HCT116 (cell line): ENCODE measurements at regions not wholly inside any gene's neighbourhood (a gene's known extent, or its start where the extent isn't known, plus 50 kb on each side); places are given as distances from the start of the nearest gene placed in this dataset.

Experiments used
- ATAC-seq: fragments of 200-7000 bp; cut with Tn5 transposase; 2 replicates; pipeline ENCODE4 v1.9.1; 2020; ENCODE audit warnings: mild to moderate bottlenecking, moderate library complexity
- BruUV-seq: library from RNA; stranded (reverse); fragments of 400-500 nt; replicated peaks from 2 replicates; lab custom pipeline; 2021; lab: Mats Ljungman, UMichigan
- CTCF ChIA-PET: fragments of 300-600 bp; sonication (Branson Sonifier 250); formaldehyde crosslinking; loops from one replicate; lab custom pipeline; 2021; ENCODE audit warnings: antibody characterized with exemption; lab: Charles Lee
- POLR2A ChIA-PET: fragments of 300-600, 350-600 bp; sonication (Branson Sonifier 250); formaldehyde crosslinking; loops from one replicate; lab custom pipeline; 2021; ENCODE audit warnings: antibody characterized with exemption; lab: Charles Lee
- RAD21 ChIA-PET, 2 experiments: fragments of 300-600 bp; sonication (Branson Sonifier 250); formaldehyde crosslinking; loops; one replicate each; lab custom pipeline; 2023; ENCODE audit warnings: low total read pairs in 2 of 2; ENCODE audit not compliant: uncharacterized antibody in 2 of 2, unreplicated experiment in 2 of 2, low non-redundant PET in 1 of 2; lab: Charles Lee
- DNase-seq: peaks from one replicate; pipeline ENCODE4 v3.0.0-alpha.2; 2010; ENCODE audit warnings: low read depth, low spot score
- H2AFZ ChIP-seq: fragments of 200-600 bp; shearing (Covaris generic), sonication (generic); 2 replicates; pipeline ENCODE4 v1.6.1; 2017; ENCODE audit warnings: low read depth, mixed run types, mixed read lengths, antibody characterized with exemption, low read length; ENCODE audit not compliant: poor library complexity, severe bottlenecking
- H3K27ac ChIP-seq: 2 replicates; pipeline ENCODE4 v1.5.1; 2012; ENCODE audit warnings: low read depth, low read length
- H3K27me3 ChIP-seq: fragments of 200-600 bp; sonication (generic); 2 replicates; pipeline ENCODE4 v1.6.1; 2016; ENCODE audit warnings: mixed run types, low read length, mixed read lengths; ENCODE audit not compliant: insufficient read depth
- H3K36me3 ChIP-seq, 2 experiments: fragments of 200-500 bp in 1 of 2; fragments of 200-600 bp in 1 of 2; sonication (Bioruptor generic) in 1 of 2; sonication (generic) in 1 of 2; 2 replicates each; pipeline versions ENCODE4 v1.5.1 to v1.6.1; 2014 to 2016; ENCODE audit warnings: low read length in 2 of 2, inconsistent platforms in 1 of 2, mixed read lengths in 1 of 2, mixed run types in 1 of 2; ENCODE audit not compliant: insufficient read depth in 2 of 2, control insufficient read depth in 1 of 2
- H3K4me1 ChIP-seq, 2 experiments: fragments of 200-600 bp in 1 of 2; sonication (generic) in 1 of 2; 2 replicates each; pipeline versions ENCODE4 v1.5.1 to v1.6.1; 2012 to 2017; ENCODE audit warnings: low read length in 2 of 2, inconsistent platforms in 1 of 2, mild to moderate bottlenecking in 1 of 2, mixed read lengths in 1 of 2, mixed run types in 1 of 2, moderate library complexity in 1 of 2; ENCODE audit not compliant: insufficient read depth in 2 of 2, control insufficient read depth in 1 of 2
- H3K4me2 ChIP-seq: fragments of 200-600 bp; sonication (generic); 2 replicates; pipeline ENCODE4 v1.6.1; 2017; ENCODE audit warnings: mixed run types, low read length, mixed read lengths
- H3K4me3 ChIP-seq, 2 experiments: fragments of 200-600 bp in 1 of 2; sonication (generic) in 1 of 2; replicated peaks in 1 of 2; 2 replicates each; pipeline ENCODE4 v1.5.1; 2011 to 2016; ENCODE audit warnings: low read length in 2 of 2, control low read depth in 1 of 2, low read depth in 1 of 2, mild to moderate bottlenecking in 1 of 2, mixed read lengths in 1 of 2, mixed run types in 1 of 2
- H3K79me2 ChIP-seq: fragments of 200-600 bp; sonication (generic); 2 replicates; pipeline ENCODE4 v1.6.1; 2017; ENCODE audit warnings: mild to moderate bottlenecking, mixed run types, low read length, moderate library complexity, mixed read lengths; ENCODE audit not compliant: insufficient read depth
- H3K9ac ChIP-seq: fragments of 200-600 bp; sonication (generic); 2 replicates; pipeline ENCODE4 v1.6.1; 2016; ENCODE audit warnings: low read length, mixed read lengths
- H3K9me2 ChIP-seq: fragments of 200-600 bp; sonication (generic), shearing (Covaris generic); 2 replicates; pipeline ENCODE4 v1.6.1; 2017; ENCODE audit warnings: mixed run types, mild to moderate bottlenecking, moderate library complexity; ENCODE audit not compliant: insufficient read depth
- H3K9me3 ChIP-seq, 2 experiments: fragments of 200-500 bp in 1 of 2; fragments of 200-600 bp in 1 of 2; sonication (Bioruptor generic) in 1 of 2; sonication (generic) in 1 of 2; 2 replicates each; pipeline ENCODE4 v1.6.1; 2014 to 2017; ENCODE audit warnings: low read length in 2 of 2, mixed read lengths in 2 of 2, inconsistent platforms in 1 of 2, low read depth in 1 of 2, mild to moderate bottlenecking in 1 of 2, mixed run types in 1 of 2, moderate library complexity in 1 of 2; ENCODE audit not compliant: control insufficient read depth in 1 of 2, insufficient read depth in 1 of 2
- H4K20me1 ChIP-seq: fragments of 200-600 bp; sonication (generic), shearing (Covaris generic); 2 replicates; pipeline ENCODE4 v1.6.1; 2017; ENCODE audit warnings: mixed run types, mild to moderate bottlenecking, moderate library complexity; ENCODE audit not compliant: insufficient read depth
- CBX3 ChIP-seq: IDR thresholded peaks from 2 replicates; pipeline ENCODE4 v1.6.1; 2012; ENCODE audit warnings: low read depth
- ELF1 ChIP-seq: IDR thresholded peaks from 2 replicates; pipeline ENCODE4 v1.6.1; 2012; ENCODE audit warnings: low read depth, borderline replicate concordance
- EZH2 ChIP-seq: fragments of 200-600 bp; sonication (generic); IDR thresholded peaks from 2 replicates; pipeline ENCODE4 v1.6.1; 2017; ENCODE audit warnings: antibody characterized with exemption, mixed run types
- EZH2phosphoT487 ChIP-seq: fragments of 200-600 bp; IDR thresholded peaks from 2 replicates; pipeline ENCODE4 v1.6.1; 2018; ENCODE audit warnings: antibody characterized with exemption, borderline replicate concordance
- FOSL1 ChIP-seq: IDR thresholded peaks from 2 replicates; pipeline ENCODE4 v1.6.1; 2012; ENCODE audit warnings: low read depth
- JUND ChIP-seq: IDR thresholded peaks from 2 replicates; pipeline ENCODE4 v1.6.1; 2012
- RAD21 ChIP-seq: IDR thresholded peaks from 2 replicates; pipeline ENCODE4 v1.6.1; 2012; ENCODE audit warnings: low read depth, mild to moderate bottlenecking
- SIN3A ChIP-seq: IDR thresholded peaks from 2 replicates; pipeline ENCODE4 v1.6.1; 2012; ENCODE audit warnings: low read depth
- SRF ChIP-seq: IDR thresholded peaks from 2 replicates; pipeline ENCODE4 v1.6.1; 2012; ENCODE audit warnings: low read depth
- TCF7L2 ChIP-seq: IDR thresholded peaks from 2 replicates; pipeline ENCODE4 v1.7.0; 2011; ENCODE audit warnings: borderline replicate concordance, inconsistent platforms; ENCODE audit not compliant: insufficient read depth, insufficient read length; ENCODE audit errors: extremely low read depth
- YY1 ChIP-seq: IDR thresholded peaks from 2 replicates; pipeline ENCODE4 v1.6.1; 2011; ENCODE audit warnings: low read length, low read depth, moderate library complexity, mild to moderate bottlenecking; ENCODE audit not compliant: insufficient replicate concordance; ENCODE audit errors: extremely low read depth
- ZFX ChIP-seq: fragments of 450-650 bp; IDR thresholded peaks from 2 replicates; pipeline ENCODE4 v1.6.1; 2017
- ZNF274 ChIP-seq: fragments of 200-500 bp; sonication (Bioruptor generic); IDR thresholded peaks from 2 replicates; pipeline ENCODE4 v1.6.1; 2014; ENCODE audit warnings: mild to moderate bottlenecking, low read depth, low read length, inconsistent platforms
- intact Hi-C: fragments of 100-400 bp; cut with micrococcal nuclease; formaldehyde crosslinking; loops from 2 replicates; pipeline ENCODE4 v1.10.0; 2022
- TF ChIP-seq, protein P1 (sequence below): IDR thresholded peaks from 2 replicates; pipeline ENCODE4 v1.6.1; 2012

GRCh38 chr11:33977676-33978075 lies 73.9 kb upstream of the CAPRIN1 start:
- CTCF ChIA-PET = interaction anchor here (3.1 kb wide), 1 partner anchor 10 kb away, joined by 18 read pairs; no protein-coding TSS in a partner anchor
- no peak overlapping the region for H2AFZ ChIP-seq
- no peaks in the 10 kb centered on the region for H3K36me3 ChIP-seq
- no peaks in the 10 kb centered on the region for H3K79me2 ChIP-seq
- no peak for TF ChIP-seq EZH2
- no peak for TF ChIP-seq FOSL1
- no peak for TF ChIP-seq RAD21
- no peak for TF ChIP-seq ZFX
- TF ChIP-seq, protein P1, sequence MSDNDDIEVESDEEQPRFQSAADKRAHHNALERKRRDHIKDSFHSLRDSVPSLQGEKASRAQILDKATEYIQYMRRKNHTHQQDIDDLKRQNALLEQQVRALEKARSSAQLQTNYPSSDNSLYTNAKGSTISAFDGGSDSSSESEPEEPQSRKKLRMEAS = no peak
- TF ChIP-seq SRF = no peak
- no peak for TF ChIP-seq YY1
- TF ChIP-seq EZH2phosphoT487 = no peak
- no peak for TF ChIP-seq ZNF274
- TF ChIP-seq JUND = no peak
- no peak for TF ChIP-seq ELF1
- TF ChIP-seq TCF7L2 = no peak
- TF ChIP-seq SIN3A = no peak
- TF ChIP-seq CBX3 = no peak
- TF ChIP-seq, all 23 proteins: peak for 0
- Histone ChIP-seq H3K9me3 (no peaks in the 10 kb centered on the region), H3K4me1 (peaks cover 6 to 7% of the 10 kb centered on the region in 2 experiments), H3K27me3 (no peaks in the 10 kb centered on the region), H3K27ac (no peak overlapping the region), H4K20me1 (no peaks in the 10 kb centered on the region), H3K9me2 (no peaks in the 10 kb centered on the region), H3K9ac (no peak overlapping the region), H3K4me2 (no peak overlapping the region), H3K4me3 (no peak overlapping the region)
- ATAC-seq (no peak), DNase-seq (no peak)
- BruUV-seq = no TSS peak
- ChIA-PET POLR2A (no interaction called here), RAD21 (no interaction called here)
- intact Hi-C loops = no loop called here
